Calu3 (cell line): ENCODE measurements at regions not wholly inside any gene's neighbourhood (a gene's known extent, or its start where the extent isn't known, plus 50 kb on each side); places are given as distances from the start of the nearest gene placed in this dataset.

ENCODE experiments used
- BruUV-seq: library from RNA; stranded (reverse); fragments of 400-500 nt; replicated peaks from 2 replicates; lab custom pipeline; 2021; lab: Mats Ljungman, UMichigan
- CTCF ChIA-PET: fragments of 300-600 bp; sonication (Branson Sonifier 250); formaldehyde crosslinking; loops from one replicate; lab custom pipeline; 2022; ENCODE audit warnings: antibody characterized with exemption; lab: Charles Lee
- DNase-seq: peaks from one replicate; pipeline ENCODE4 v3.0.0; 2022
- H3K27ac Mint-ChIP-seq: one replicate; pipeline ENCODE4 v1.8.0; 2022; ENCODE audit warnings: mixed read lengths; ENCODE audit not compliant: unreplicated experiment
- H3K27me3 Mint-ChIP-seq: one replicate; pipeline ENCODE4 v1.8.0; 2022; ENCODE audit warnings: mixed read lengths; ENCODE audit not compliant: unreplicated experiment
- H3K36me3 Mint-ChIP-seq: one replicate; pipeline ENCODE4 v1.8.0; 2022; ENCODE audit warnings: mild to moderate bottlenecking, moderate library complexity, mixed read lengths; ENCODE audit not compliant: insufficient read depth, unreplicated experiment
- H3K4me1 Mint-ChIP-seq: one replicate; pipeline ENCODE4 v1.8.0; 2022; ENCODE audit warnings: mild to moderate bottlenecking, low read depth, mixed read lengths; ENCODE audit not compliant: unreplicated experiment
- H3K4me3 Mint-ChIP-seq: one replicate; pipeline ENCODE4 v1.8.0; 2022; ENCODE audit warnings: mild to moderate bottlenecking, low read depth, moderate library complexity, mixed read lengths; ENCODE audit not compliant: unreplicated experiment
- H3K9me3 Mint-ChIP-seq: one replicate; pipeline ENCODE4 v1.8.0; 2022; ENCODE audit warnings: low read depth, mixed read lengths; ENCODE audit not compliant: unreplicated experiment
- CTCF ChIP-seq: fragments of 200-600 bp; IDR thresholded peaks from one replicate; pipeline ENCODE4 v1.8.0; 2022; ENCODE audit warnings: antibody characterized with exemption; ENCODE audit not compliant: unreplicated experiment
- intact Hi-C: fragments of 100-400 bp; cut with micrococcal nuclease; formaldehyde crosslinking; loops from one replicate; pipeline ENCODE4 v1.10.0; 2022; ENCODE audit not compliant: unreplicated experiment

GRCh38 chr5:12332480-12332879 is 428.2 kb upstream of the CTNND2 start:
- DNase-seq = no peak
- Mint-ChIP-seq H3K9me3 (peaks cover 13% of the 10 kb centered on the region), H3K36me3 (no peaks in the 10 kb centered on the region), H3K27me3 (no peaks in the 10 kb centered on the region), H3K4me3 (no peak overlapping the region), H3K27ac (no peak overlapping the region), H3K4me1 (no peaks in the 10 kb centered on the region)
- no TSS peak for BruUV-seq
- no peak for TF ChIP-seq CTCF
- CTCF ChIA-PET = no interaction called here
- intact Hi-C loops = no loop called here

GRCh38 chr5:12330993-12331588 is 426.8 kb upstream of the CTNND2 start:
- Mint-ChIP-seq H3K4me1 (no peaks in the 10 kb centered on the region), H3K9me3 (peaks cover 17% of the 10 kb centered on the region), H3K27me3 (no peaks in the 10 kb centered on the region), H3K4me3 (no peak overlapping the region), H3K27ac (no peak overlapping the region), H3K36me3 (no peaks in the 10 kb centered on the region)
- no peak for TF ChIP-seq CTCF
- no peak for DNase-seq
- no TSS peak for BruUV-seq
- CTCF ChIA-PET = no interaction called here
- intact Hi-C loops = no loop called here

- Mint-ChIP-seq H3K27me3 (no peaks in the 10 kb centered on the region), H3K36me3 (no peaks in the 10 kb centered on the region), H3K9me3 (peaks cover 13% of the 10 kb centered on the region), H3K27ac (no peak overlapping the region), H3K4me1 (no peaks in the 10 kb centered on the region), H3K4me3 (no peak overlapping the region)
- DNase-seq = no peak
- no TSS peak for BruUV-seq
- CTCF ChIA-PET = no interaction called here
- no peak for TF ChIP-seq CTCF
- intact Hi-C loops = no loop called here
Measured at GRCh38 chr5:12330381-12330780, 426.1 kb upstream of the CTNND2 start.

GRCh38 chr5:12323637-12324229 is 419.5 kb upstream of the CTNND2 start:
- H3K27me3 Mint-ChIP-seq = no peaks in the 10 kb centered on the region
- DNase-seq = no peak
- CTCF ChIA-PET = no interaction called here
- no peak overlapping the region for H3K27ac Mint-ChIP-seq
- H3K36me3 Mint-ChIP-seq = no peaks in the 10 kb centered on the region
- no TSS peak for BruUV-seq
- no peaks in the 10 kb centered on the region for H3K4me1 Mint-ChIP-seq
- peaks cover 15% of the 10 kb centered on the region for H3K9me3 Mint-ChIP-seq
- intact Hi-C loops = no loop called here
- no peak overlapping the region for H3K4me3 Mint-ChIP-seq
- TF ChIP-seq CTCF = no peak
